Caki2 (cell line): ENCODE measurements at regions not wholly inside any gene's neighbourhood (a gene's known extent, or its start where the extent isn't known, plus 50 kb on each side); places are given as distances from the start of the nearest gene placed in this dataset.
"Not testable (repeated sequence)": the region's sequence is repeated elsewhere in the genome, so short reads cannot be mapped to it uniquely, and the experiment has no call there.

Experiments
- DNase-seq: peaks from one replicate; pipeline ENCODE4 v3.0.0-alpha.2; 2015; ENCODE audit warnings: low read depth
- in situ Hi-C: cut with HindIII; loops from 2 replicates; pipeline ENCODE4 v1.10.0; 2016; ENCODE audit warnings: low sequenced_read_pairs, low pct_unique_long_range_greater_than_20kb, mixed read lengths

DNA sequence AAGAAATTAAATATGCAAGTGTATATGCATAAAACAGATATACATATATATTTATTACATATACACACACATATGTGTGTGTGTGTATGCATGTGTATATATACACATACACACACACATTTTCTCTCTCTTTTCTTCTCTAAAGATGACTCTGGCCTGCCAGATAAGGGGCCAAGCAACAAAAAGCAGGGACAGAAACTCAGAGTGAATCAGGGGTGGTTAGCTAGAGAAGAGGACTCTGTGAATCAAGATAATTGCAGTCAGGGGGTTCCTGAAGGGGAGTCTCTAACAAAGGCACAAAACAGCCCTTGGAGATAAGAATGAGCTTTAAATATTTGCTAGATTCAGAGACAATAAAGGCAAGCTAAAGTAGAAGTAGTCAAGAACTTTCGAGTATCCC is 650.5 kb downstream of the UTRN start:
- in situ Hi-C loops: no loop called here
- DNase-seq: no peak

GRCh38 chr6:144936764-144937163 is 651.6 kb downstream of the UTRN start:
- DNase-seq: no peak
- in situ Hi-C loops: no loop called here

- DNase-seq: no peak
- in situ Hi-C loops: no loop called here
These were observed 654.8 kb downstream of the UTRN start for GRCh38 chr6:144939921-144940320.

DNA sequence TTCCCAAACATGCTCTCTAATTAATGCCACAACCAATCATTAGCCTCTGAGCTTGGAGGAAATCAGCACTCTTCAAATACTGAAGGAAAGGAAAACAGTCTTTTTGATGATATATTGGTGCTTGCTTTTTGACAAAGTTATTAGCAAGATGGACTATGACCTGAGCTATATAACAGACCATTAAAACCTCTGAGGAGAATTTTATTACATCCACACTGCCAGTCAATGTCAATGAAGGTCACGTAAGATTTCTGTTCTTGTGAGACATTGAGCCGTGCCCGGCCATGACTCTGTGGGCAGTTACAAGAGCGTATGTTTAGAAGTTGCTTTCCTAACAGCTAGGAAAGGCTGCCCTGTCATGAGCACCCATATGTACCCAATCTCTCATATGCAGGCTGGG is 659.0 kb downstream of the UTRN start:
- no peak for DNase-seq
- in situ Hi-C loops: no loop called here

DNA sequence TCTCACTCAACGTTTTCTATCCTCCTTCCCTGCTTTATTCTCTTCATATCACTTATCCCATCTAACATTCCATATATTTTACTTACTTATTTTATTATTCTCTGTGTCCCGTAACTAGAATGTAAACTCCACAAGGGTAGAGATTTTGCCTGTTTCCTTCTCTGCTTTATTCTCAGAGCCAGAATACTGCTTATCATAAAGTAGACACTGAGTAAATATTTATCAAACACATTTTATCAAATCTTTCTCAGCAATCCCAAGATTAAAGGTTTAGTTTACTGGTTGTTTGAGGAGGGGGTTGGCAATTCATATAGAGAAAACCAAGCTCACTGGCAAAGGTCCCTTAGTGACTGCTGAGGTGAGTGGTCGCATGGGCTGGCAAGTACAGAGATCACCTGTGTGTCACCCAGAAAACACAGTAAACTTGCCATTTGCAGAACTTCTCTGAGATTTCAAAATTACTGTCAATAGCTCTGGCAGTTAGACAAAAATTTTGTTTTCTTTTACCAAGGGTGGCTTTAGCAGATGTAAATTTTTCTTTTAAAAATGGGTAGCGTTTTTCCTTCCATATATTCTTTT is 662.4 kb downstream of the UTRN start:
- in situ Hi-C loops: no loop called here
- DNase-seq: no peak

- in situ Hi-C loops: no loop called here
- DNase-seq: no peak
These were observed 666.7 kb downstream of the UTRN start for GRCh38 chr6:144951730-144952437.

GRCh38 chr6:144952456-144953240 is 667.5 kb downstream of the UTRN start:
- in situ Hi-C loops: no loop called here
- no peak for DNase-seq

- DNase-seq: peak; percentile 28
- in situ Hi-C loops: no loop called here
These were observed 668.6 kb downstream of the UTRN start for GRCh38 chr6:144953552-144954240.

GRCh38 chr6:144954241-144954556 is 669.1 kb downstream of the UTRN start:
- no peak for DNase-seq
- in situ Hi-C loops: no loop called here

GRCh38 chr6:144955392-144955791 is 670.3 kb downstream of the UTRN start:
- no peak for DNase-seq
- in situ Hi-C loops: no loop called here

GRCh38 chr6:144955859-144956258 is 670.7 kb downstream of the UTRN start:
- DNase-seq: no peak
- in situ Hi-C loops: no loop called here

DNA sequence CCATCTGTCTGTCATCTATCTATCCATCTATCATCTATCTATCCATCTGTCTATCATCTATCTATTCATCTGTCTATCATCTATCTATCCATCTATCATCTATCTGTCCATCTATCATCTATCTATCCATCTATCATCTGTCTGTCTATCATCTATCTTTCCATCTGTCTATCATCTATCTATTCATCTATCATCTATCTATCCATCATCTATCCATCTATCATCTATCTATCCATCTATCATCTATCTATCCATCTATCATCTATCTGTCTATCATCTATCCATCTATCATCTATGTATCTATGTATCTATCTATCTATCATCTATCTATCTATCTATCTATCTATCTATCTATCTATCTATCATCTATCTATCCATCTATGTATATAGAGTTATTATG is 671.6 kb downstream of the UTRN start:
- in situ Hi-C loops, DNase-seq: not testable (repeated sequence)

DNA sequence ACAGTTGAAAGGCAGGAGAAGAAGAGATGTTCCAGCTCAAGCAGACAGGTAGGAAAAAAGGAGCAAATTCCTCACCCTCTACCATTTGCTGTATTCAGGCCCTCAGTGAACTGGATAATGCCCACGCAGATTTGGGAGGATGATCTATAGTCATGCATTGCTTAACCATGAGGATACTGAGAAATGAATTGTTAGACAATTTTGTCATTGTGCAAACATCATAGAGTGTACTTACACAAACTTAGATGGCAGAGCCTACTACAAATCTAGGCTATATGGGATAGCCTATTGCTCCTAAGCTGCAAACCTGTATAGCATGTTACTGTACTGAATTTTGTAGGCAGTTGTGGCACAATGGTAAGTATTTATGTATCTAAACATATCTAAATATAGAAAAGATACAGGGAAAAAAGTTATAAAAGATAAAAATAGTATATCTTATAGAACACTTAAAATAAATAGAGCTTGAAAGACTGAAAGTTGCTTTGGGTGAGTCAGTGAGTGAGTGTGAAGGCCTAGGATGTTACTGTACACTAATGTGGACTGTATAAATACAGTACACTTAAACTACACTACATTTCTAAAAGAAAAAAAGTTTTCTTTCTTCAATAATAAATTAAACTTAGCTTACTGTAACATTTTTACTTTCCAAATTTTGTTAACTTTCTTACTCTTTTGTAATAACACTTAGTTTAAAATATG is 672.3 kb downstream of the UTRN start:
- no peak for DNase-seq
- in situ Hi-C loops: no loop called here

GRCh38 chr6:144969154-144969553 is 684.0 kb downstream of the UTRN start:
- no peak for DNase-seq
- in situ Hi-C loops: no loop called here

- in situ Hi-C loops: no loop called here
- no peak for DNase-seq
These were observed 684.6 kb downstream of the UTRN start for GRCh38 chr6:144969602-144970272.

DNA sequence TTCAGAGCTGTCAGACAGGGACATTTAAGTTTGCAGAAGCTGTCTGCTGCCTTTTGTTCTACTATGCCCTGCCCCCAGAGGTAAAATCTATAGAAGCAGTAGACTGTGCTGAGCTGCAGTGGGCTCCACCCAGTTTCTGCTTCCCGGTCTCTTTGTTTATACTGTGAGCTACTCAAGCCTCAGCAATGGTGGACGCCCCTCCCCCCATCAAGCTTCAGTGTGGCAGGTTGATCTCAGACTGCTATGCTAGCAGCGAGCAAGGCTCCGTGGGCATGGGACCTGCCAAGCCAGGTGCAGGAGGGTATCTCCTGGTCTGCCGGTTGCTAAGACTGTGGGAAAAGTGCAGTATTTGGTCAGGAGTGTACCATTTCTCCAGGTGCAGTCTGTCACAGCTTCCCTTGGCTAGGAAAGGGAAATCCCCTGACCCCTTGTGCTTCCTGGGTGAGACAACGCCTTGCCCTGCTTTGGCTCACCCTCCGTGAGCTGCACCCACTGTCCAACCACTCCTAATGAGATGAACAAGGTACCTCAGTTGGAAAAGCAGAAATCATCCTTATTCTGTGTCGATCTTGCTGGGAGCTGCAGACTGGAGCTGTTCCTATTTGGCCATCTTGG is 692.2 kb downstream of the UTRN start:
- peak; percentile 57 for DNase-seq

DNA sequence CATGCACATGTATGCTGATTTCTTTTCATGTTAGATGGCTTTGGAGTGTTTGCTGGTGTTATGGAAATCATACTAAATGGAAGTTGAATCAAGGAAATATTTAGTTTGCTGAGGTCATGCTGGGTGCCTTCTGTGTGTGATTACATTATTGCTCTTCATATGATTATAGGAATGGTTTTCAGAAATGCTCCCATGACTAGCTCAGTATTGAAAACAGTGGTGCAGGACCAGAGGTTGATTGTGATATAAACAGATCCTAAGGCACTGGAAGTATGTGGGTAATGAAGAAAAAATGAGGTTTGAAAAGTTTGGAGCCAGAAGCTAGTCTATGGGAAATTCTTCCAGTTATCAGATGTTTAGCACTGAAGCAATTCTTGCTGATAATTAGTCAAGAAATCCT is 693.1 kb downstream of the UTRN start:
- in situ Hi-C loops: no loop called here

More for the DNA sequence above, 692.2 kb downstream of the UTRN start:
- in situ Hi-C loops: not testable (repeated sequence)

GRCh38 chr6:144986271-144986670 is 701.1 kb downstream of the UTRN start:
- in situ Hi-C loops: no loop called here
- DNase-seq: no peak

More for the DNA sequence above, 693.1 kb downstream of the UTRN start:
- no peak for DNase-seq
